HepG2 (cell line): ENCODE measurements at regions not wholly inside any gene's neighbourhood (a gene's known extent, or its start where the extent isn't known, plus 50 kb on each side); places are given as distances from the start of the nearest gene placed in this dataset.

Experiments used
- BRCA1 ChIP-seq: sonication (generic); formaldehyde crosslinking; IDR thresholded peaks from 2 replicates; pipeline ENCODE4 v1.4.0; 2020; ENCODE audit warnings: missing genetic modification reagents
- FOXO4 ChIP-seq: sonication (generic); formaldehyde crosslinking; conservative IDR thresholded peaks from 2 replicates; pipeline ENCODE4 v1.8.1; 2023; ENCODE audit warnings: missing genetic modification reagents
- HHEX ChIP-seq: IDR thresholded peaks from 2 replicates; pipeline ENCODE4 v1.6.1; 2016; ENCODE audit warnings: control low read depth
- HMG20B ChIP-seq: conservative IDR thresholded peaks from 2 replicates; pipeline ENCODE4 v1.6.1; 2016; ENCODE audit warnings: missing genetic modification reagents, missing compliant biosample characterization
- MEIS1 ChIP-seq: sonication (generic); formaldehyde crosslinking; IDR thresholded peaks from 2 replicates; pipeline ENCODE4 v1.9.0; 2021; ENCODE audit warnings: mild to moderate bottlenecking, missing genetic modification reagents, moderate library complexity, borderline replicate concordance
- NFE2 ChIP-seq: sonication (generic); formaldehyde crosslinking; IDR thresholded peaks from 2 replicates; pipeline ENCODE4 v1.4.0; 2020; ENCODE audit warnings: missing genetic modification reagents
- NFKBIZ ChIP-seq: IDR thresholded peaks from 2 replicates; pipeline ENCODE4 v1.6.1; 2018; ENCODE audit warnings: missing genetic modification reagents, missing compliant biosample characterization
- NR2F1 ChIP-seq, 2 experiments: fragments of 450-650 bp in 1 of 2; formaldehyde crosslinking in 1 of 2; IDR thresholded peaks; 2 replicates each; pipeline versions ENCODE4 v1.5.0 to v1.6.1; 2016 to 2020; ENCODE audit warnings: mild to moderate bottlenecking in 1 of 2, missing compliant biosample characterization in 1 of 2, missing genetic modification reagents in 1 of 2, moderate library complexity in 1 of 2
- PHF20 ChIP-seq: sonication (generic); formaldehyde crosslinking; IDR thresholded peaks from 2 replicates; pipeline ENCODE4 v1.5.0; 2020; ENCODE audit warnings: mild to moderate bottlenecking, missing genetic modification reagents
- RBAK ChIP-seq: sonication (generic); formaldehyde crosslinking; IDR thresholded peaks from 2 replicates; pipeline ENCODE4 v1.5.1; 2020; ENCODE audit warnings: mild to moderate bottlenecking, missing genetic modification reagents
- SETDB1 ChIP-seq: sonication (generic); formaldehyde crosslinking; IDR thresholded peaks from 2 replicates; pipeline ENCODE4 v1.5.1; 2020; ENCODE audit warnings: missing genetic modification reagents, mild to moderate bottlenecking, borderline replicate concordance
- SPEN ChIP-seq: sonication (generic); formaldehyde crosslinking; IDR thresholded peaks from 2 replicates; pipeline ENCODE4 v1.5.1; 2020; ENCODE audit warnings: low read depth, mild to moderate bottlenecking, missing genetic modification reagents
- STAT6 ChIP-seq: sonication (generic); formaldehyde crosslinking; IDR thresholded peaks from 2 replicates; pipeline ENCODE4 v1.4.0; 2020; ENCODE audit warnings: missing genetic modification reagents, mild to moderate bottlenecking, borderline replicate concordance
- TEAD3 ChIP-seq: optimal IDR thresholded peaks from 2 replicates; pipeline ENCODE3; 2016; ENCODE audit warnings: borderline replicate concordance
- ZFAT ChIP-seq: sonication (generic); formaldehyde crosslinking; conservative IDR thresholded peaks from 2 replicates; pipeline ENCODE4 v1.8.1; 2023; ENCODE audit warnings: missing genetic modification reagents, inconsistent platforms
- ZNF280B ChIP-seq: sonication (generic); formaldehyde crosslinking; IDR thresholded peaks from 2 replicates; pipeline ENCODE4 v1.5.0; 2020; ENCODE audit warnings: missing genetic modification reagents, mild to moderate bottlenecking, borderline replicate concordance
- ZNF282 ChIP-seq: fragments of 450-650 bp; IDR thresholded peaks from 2 replicates; pipeline ENCODE4 v1.6.1; 2018; ENCODE audit not compliant: partially characterized antibody
- ZNF431 ChIP-seq: sonication (generic); formaldehyde crosslinking; IDR thresholded peaks from 2 replicates; pipeline ENCODE4 v1.9.0; 2022; ENCODE audit warnings: missing genetic modification reagents, low read depth, mild to moderate bottlenecking, borderline replicate concordance
- ZNF687 ChIP-seq: sonication (generic); formaldehyde crosslinking; IDR thresholded peaks from 2 replicates; pipeline ENCODE4 v1.5.1; 2020; ENCODE audit warnings: mild to moderate bottlenecking, missing genetic modification reagents, moderate library complexity
- ZNF724P ChIP-seq: sonication (generic); formaldehyde crosslinking; IDR thresholded peaks from 2 replicates; pipeline ENCODE4 v1.8.0; 2022; ENCODE audit warnings: missing genetic modification reagents, borderline replicate concordance
- ZNF746 ChIP-seq: sonication (generic); formaldehyde crosslinking; IDR thresholded peaks from 2 replicates; pipeline ENCODE4 v1.8.0; 2022; ENCODE audit warnings: mild to moderate bottlenecking, missing genetic modification reagents
- ZNF790 ChIP-seq: sonication (generic); formaldehyde crosslinking; IDR thresholded peaks from 2 replicates; pipeline ENCODE4 v1.8.0; 2022; ENCODE audit warnings: missing genetic modification reagents, mild to moderate bottlenecking, borderline replicate concordance

- TF ChIP-seq ZNF687 (CRISPR knock-in tag) (no peak), RBAK (no peak), ZNF282 (no peak), HMG20B (CRISPR knock-in tag) (peak; percentile 63; the same call in 1 of the 2 replicates), NFE2 (CRISPR knock-in tag) (no peak), ZNF790 (CRISPR knock-in tag) (no peak), PHF20 (CRISPR knock-in tag) (no peak), BRCA1 (CRISPR knock-in tag) (no peak), ZNF746 (CRISPR knock-in tag) (no peak), SPEN (no peak), HHEX (no peak), ZFAT (no peak), NR2F1 (CRISPR knock-in tag; IDR thresholded peaks at IDR 0.05) (no peak), MEIS1 (CRISPR knock-in tag) (no peak), TEAD3 (CRISPR knock-in tag) (peak; percentile 94), SETDB1 (CRISPR knock-in tag) (no peak), FOXO4 (CRISPR knock-in tag) (no peak), ZNF724P (CRISPR knock-in tag) (no peak), ZNF431 (CRISPR knock-in tag) (no peak), ZNF280B (CRISPR knock-in tag) (no peak), STAT6 (CRISPR knock-in tag) (no peak), NFKBIZ (peak; percentile 56; the same call in 1 of the 2 replicates)
Observed at GRCh38 chr5:92969781-92970237, 611.2 kb downstream of the NR2F1-AS1 start (continued).
